AG09309 (cell line): ENCODE measurements at regions not wholly inside any gene's neighbourhood (a gene's known extent, or its start where the extent isn't known, plus 50 kb on each side); places are given as distances from the start of the nearest gene placed in this dataset.
"Not testable (repeated sequence)": the region's sequence is repeated elsewhere in the genome, so short reads cannot be mapped to it uniquely, and the experiment has no call there.

Source experiments
- DNase-seq: peaks from one replicate; pipeline ENCODE4 v3.0.0-alpha.2; 2010; ENCODE audit warnings: low read depth
- H3K4me3 ChIP-seq: 2 replicates; pipeline ENCODE4 v1.5.1; 2011; ENCODE audit warnings: mild to moderate bottlenecking, low read depth, low read length, moderate library complexity; ENCODE audit not compliant: control insufficient read depth
- CTCF ChIP-seq: IDR thresholded peaks from 2 replicates; pipeline ENCODE4 v1.5.1; 2011; ENCODE audit warnings: mild to moderate bottlenecking, low read depth, low read length, inconsistent platforms; ENCODE audit not compliant: insufficient read depth, control insufficient read depth; ENCODE audit errors: missing control alignments

- H3K4me3 ChIP-seq: no peak overlapping the region
- no peak for DNase-seq
- TF ChIP-seq CTCF: no peak
Measured at GRCh38 chr9:120312031-120312430, 267.9 kb downstream of the CDK5RAP2 start.

GRCh38 chr9:120310035-120310434 is 269.9 kb downstream of the CDK5RAP2 start:
- no peak for DNase-seq
- H3K4me3 ChIP-seq: no peak overlapping the region
- no peak for TF ChIP-seq CTCF

DNA sequence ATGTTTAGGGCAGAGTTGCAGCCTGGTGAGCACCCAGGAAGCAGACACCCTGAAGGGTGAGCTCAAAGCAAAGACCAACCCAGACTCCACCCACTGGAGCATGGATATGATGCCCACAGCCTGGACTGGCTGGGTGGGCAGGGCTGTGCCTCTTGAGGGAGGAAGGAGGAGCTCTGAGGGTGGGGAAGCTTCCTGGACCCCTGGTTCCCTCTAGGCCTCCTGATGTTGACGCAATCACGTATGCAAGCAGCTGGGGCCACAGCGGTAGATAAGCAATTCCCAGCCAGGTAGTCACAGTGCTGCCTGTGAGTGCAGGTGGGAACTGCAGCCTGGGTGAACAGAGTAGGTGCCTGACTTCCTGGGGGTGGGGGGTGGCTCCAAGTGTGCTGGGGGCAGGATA is 271.5 kb downstream of the CDK5RAP2 start:
- TF ChIP-seq CTCF: no peak
- DNase-seq: no peak

GRCh38 chr9:120307599-120307998 is 272.4 kb downstream of the CDK5RAP2 start:
- DNase-seq: no peak
- TF ChIP-seq CTCF: no peak
- no peak overlapping the region for H3K4me3 ChIP-seq

More for the DNA sequence above, 271.5 kb downstream of the CDK5RAP2 start:
- no peak overlapping the region for H3K4me3 ChIP-seq

- no peak for TF ChIP-seq CTCF
- H3K4me3 ChIP-seq: no peak overlapping the region
- no peak for DNase-seq
Measured at GRCh38 chr9:120306561-120306960, 273.4 kb downstream of the CDK5RAP2 start.

- no peak for DNase-seq
- H3K4me3 ChIP-seq: no peak overlapping the region
- no peak for TF ChIP-seq CTCF
Measured at GRCh38 chr9:120306088-120306487, 273.9 kb downstream of the CDK5RAP2 start.

DNA sequence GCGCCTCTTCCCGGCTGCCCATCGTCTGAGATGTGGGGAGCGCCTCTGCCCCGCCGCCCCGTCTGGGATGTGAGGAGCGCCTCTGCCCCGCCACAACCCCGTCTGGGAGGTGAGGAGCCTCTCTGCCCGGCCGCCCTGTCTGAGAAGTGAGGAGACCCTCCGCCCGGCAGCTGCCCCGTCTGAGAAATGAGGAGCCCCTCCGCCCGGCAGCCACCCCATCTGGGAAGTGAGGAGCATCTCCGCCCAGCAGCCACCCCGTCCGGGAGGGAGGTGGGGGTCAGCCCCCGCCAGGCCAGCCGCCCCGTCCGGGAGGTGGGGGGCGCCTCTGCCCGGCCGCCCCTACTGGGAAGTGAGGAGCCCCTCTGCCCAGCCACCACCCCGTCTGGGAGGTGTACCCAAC is 275.1 kb downstream of the CDK5RAP2 start:
- H3K4me3 ChIP-seq, DNase-seq: not testable (repeated sequence)
